NCI-H510A treated with DMSO at 0.1 percent for 48 hours (cell line): ENCODE measurements at regions not wholly inside any gene's neighbourhood (a gene's known extent, or its start where the extent isn't known, plus 50 kb on each side); places are given as distances from the start of the nearest gene placed in this dataset.

ENCODE experiments used
- DNase-seq: peaks from one replicate; lab custom pipeline; 2025; lab: John Stamatoyannopoulos, UW

DNA sequence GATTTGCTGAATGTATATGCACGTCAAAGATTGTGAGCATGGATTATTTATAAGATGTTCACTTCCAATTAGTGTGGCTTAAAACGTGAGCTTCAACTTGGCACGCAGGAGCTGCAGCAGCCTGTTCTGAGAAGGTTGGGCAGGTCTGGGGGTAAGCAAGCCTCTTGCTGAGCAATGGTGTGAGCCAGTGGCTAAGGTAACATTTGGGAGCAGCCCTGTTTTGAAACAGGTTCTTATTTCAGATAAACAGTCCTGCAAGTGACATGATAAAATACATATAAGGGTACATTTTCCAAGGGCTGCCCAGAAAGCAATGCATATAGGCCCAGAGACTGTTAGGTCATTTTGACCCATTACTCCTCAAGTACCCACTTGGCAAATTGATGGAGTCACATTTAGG lies 415.3 kb downstream of the ZNF521 start:
- DNase-seq, result no peak

DNA sequence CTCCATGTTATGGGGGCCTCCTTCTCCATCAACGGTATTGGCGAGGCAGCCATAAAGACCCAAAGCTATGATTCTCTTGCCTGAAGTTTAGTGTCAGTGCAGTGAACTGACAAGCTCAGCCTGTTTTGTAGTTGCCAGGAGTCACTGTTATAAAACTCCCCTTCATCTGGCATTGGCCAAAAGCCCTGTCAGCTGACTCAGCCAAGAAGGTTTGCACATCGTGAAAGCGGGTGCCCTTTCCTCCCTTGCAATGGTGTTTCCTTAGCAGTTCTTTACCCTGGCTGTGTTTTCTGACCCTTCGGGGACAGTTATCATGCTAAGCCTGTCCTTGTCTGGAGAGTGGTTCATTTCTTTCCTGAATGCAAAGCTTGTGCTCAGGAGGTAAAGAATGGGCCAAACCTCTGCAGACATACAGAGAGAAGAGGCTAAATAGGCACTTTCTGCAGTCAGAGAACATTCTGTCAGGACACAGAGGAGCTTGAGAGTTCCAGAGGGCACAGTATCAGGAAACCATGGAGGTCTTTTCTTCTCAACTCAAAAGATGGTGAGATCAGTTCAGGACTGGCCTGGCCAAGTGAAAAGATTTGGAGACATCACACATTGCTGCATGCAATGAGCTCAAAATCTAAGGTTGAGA lies 414.2 kb downstream of the ZNF521 start:
- DNase-seq, result no peak

DNA sequence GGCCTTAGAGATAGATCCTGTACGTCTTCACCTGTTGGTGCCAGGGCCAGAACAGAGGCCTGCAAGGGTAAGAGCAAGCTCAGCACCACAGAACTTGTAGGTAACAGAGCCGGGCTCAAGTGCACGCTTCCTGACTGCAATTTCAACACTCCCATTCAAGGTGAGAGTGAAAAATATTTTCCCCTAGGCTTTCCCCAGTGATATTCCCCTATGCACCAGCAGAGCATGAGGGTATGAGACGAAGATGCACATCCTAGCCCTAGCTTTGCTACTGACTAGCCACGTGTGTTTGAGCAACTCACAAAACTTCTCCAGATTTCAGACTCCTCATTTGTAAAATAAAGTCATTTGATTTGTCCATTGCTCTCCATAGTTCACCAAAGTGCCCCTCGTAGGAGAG lies 411.6 kb downstream of the ZNF521 start:
- no peak for DNase-seq

DNA sequence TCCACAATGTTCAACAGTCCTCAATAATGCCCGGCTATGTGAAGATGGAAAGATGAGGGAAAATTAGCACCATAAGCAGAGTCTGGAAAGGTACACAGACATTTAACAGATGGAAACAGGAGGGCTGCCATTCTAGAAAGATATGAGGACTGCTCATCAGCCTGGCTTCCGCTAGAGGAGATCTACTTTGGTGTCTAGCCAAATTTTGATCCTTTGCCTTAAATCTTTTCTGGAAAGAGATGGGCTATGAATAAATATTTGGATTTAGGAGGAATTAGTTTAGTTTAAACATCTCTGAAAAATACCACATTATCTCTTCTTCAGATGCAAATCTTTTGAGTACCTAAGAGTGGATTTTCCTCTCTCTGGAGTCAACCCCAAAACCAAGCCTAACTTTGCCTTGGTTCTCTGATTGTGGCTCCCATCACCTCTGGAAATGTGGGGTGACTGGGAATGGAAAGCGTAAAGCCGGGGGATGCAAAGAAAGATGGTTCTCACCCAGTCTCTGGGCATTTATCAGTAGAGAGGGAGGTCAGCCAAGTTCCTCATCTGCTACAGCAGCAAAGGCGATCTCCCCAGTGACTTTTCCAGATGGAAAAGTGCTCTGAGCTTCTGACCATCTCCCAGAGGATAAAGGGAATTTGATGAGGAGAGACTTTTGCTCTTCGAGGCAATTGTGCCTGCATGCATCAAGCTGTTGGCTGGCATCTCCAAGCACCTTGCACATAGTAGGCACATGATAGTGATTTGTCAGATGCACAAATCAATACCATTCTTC lies 410.6 kb downstream of the ZNF521 start:
- no peak for DNase-seq

DNA sequence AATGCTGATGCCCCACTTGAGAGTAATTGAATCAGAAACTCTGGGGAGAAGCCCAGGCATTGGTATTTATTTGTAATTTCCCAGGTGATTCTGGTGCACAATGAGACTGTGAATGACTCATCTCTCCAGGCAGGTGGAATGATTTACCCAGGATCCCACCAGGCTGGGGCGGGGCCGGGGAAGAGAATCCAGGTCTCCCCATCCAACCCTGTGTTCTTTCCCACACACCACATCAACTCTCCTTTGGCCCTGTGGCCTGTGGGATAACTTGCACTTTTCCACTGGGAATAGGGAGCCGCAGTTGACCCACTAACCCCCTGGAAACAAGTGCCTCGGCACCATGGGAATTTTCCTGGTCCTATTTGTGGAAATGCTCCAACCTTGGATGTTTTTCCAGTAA lies 409.8 kb downstream of the ZNF521 start:
- no peak for DNase-seq

DNA sequence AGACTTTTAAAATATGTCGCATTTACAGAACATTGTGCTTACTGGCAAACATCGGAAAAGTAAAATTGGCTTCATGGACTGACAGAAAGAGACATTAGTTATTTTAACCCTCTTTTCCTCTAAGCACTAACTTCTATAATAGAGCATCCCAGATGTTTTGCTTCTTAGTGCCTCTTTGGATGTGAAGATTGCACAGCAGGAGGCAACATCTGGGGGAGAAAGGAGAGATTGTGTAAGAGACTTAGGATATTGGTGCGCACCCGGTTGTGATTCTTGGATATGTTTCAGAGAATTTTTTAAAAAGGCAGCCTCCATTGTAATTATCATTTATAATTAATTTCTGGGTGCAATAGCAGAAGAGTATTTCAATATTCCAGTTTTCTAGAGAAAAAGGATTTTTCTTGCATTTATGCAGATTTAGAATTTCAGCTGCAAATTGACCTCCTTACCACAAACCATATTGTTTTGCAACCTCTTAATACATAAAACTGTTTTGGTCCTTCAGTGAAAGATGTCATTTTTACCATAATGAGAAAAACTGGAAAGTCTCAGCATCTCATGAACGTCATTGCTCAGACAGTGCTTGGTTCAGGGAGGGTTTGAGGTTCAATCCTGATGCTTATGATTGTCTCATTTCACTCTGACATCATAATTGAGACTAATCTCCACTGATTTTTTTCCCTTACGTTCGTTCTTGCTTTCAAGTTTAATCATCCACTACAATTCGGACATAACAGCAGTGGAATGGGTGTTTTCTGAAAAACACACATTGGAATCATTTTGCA lies 404.3 kb downstream of the ZNF521 start:
- DNase-seq, result no peak

DNA sequence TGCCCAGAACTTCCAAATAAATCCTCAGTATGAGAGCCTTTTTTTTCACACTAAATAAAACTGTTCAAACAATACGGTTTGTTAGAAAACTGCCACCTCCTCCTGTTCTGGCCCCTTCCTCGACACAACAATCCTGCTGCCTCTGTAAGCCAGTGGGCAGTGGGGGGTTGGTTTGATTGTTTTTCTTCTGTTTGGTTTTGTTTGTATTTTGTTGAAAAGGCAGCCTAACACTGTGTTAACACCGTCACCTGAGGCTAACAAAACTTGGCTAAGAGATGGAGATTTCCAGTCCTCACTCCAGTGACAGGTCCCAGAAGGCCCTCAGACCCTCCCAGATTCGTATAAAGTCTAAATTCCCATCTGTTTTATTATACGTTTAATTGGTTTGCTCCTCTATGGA lies 402.1 kb downstream of the ZNF521 start:
- DNase-seq, result no peak

DNA sequence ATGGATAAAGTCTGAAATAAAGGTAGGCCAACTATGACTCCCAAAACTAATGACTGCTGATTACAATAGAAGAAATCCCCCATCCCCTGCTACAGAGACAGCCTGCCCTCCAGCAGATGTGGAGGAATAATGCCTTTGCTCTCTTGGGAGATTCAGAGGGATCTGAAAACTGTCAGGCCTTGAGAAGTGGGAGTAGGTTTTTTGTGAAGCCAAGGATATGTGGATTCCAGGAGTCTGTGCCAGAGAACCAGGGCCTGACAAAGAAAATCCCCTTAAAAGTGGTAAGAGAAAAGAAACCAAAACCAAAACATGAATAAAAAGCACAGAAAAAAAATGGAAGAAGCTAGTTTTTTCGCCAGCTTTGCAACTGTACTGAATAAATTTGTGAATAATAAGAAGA lies 397.6 kb downstream of the ZNF521 start:
- no peak for DNase-seq

DNA sequence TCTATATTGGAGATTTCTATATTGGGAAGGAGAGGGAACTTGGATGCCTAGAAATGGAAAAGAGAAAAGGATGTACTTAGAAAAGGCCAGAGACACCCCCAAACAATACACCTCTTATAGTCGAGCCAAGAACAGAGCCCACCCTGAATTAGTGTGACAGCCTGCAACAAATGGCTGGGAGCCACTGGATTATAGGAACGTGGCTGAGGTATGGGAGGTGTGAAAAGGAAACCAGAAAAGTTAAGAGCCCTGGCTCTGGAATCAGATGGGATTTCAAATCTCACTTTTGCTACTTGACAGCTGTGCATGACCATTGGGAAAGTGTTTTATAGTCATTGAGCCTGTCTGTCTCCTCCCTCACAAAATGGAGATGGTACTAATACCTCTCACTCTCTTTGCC lies 394.0 kb downstream of the ZNF521 start:
- no peak for DNase-seq

DNA sequence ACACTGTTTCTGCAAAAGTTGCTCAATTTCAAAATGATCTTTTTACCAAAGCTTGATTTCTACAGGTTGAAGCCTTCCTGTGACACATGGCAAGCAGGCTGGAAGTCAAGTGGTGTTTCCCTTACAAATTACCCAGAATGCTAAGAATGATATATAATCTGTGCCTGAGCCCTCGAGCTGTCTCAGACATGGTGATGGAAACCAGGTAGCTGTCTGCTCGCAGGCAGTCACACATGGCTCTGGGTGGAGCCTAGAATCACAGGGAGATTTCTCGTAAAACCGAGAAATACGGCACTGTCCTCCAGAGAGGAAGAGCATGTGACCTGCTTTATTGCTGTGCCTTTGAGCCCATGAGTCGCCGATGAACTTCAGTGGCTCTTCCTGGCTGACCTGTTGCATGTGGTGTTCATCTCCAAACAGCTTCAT lies 392.9 kb downstream of the ZNF521 start:
- no peak for DNase-seq

DNA sequence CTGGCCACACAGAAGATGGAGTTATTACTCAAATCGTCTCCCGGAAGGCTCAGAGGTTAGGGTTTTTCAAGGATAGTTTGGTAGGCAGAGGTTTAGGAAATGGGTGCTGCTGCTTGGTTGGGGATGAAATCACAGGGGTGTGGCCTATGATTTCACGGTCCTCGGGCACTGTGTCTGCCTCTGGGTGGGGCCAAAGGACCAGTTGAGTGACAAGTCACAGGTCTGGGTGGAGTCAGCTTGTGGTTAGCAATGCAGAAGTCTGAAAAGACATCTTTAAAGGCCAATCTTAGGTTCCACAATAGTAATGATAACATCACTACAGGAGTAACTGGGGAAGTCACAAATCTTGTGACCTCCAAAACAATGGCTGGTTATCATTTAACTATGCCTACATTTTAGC lies 387.8 kb downstream of the ZNF521 start:
- no peak for DNase-seq

DNA sequence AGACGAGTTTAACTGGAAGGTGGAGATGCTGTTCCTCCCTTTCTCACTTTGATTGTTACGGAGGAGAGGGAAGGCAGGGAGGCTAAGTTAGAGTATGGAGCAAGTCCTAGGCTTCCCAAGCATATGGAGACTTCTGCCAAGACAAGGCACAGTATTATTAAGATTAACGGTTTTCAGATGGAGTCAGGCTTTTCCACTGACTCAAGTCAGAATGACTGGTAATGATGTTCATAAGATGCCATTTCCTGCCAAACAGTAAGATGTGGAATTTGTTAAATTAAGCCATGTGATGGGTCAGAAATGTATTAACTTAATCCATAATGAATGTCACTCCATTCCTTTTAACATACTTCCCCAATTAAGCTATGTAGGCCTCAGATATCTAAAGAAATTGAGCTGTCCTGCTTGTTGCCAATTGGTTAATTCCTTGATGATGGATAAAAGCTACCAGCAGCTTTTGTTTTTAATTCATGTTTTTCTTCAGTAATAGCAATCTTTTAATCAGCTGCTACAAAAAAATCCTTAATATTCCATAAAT lies 383.7 kb downstream of the ZNF521 start:
- DNase-seq, result no peak

DNA sequence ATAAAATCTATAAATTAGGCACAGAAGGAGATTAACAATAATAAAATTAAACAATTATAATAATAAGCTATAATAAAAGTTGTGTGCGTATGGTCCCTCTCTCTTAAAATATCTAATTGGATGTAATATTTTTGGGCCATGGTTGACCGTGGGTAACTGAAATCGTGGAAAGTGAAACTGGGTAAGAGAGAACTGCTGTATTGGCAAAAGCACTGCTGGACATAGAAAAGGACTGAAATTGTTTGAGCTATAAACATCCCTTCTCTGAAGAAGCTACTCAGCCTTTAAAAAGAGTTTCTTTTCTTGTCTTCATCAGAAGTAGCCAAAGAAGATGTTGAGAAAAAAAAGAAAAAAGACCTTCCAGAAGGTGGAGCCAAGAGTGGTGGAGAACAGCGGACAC lies 379.4 kb downstream of the ZNF521 start:
- no peak for DNase-seq

DNA sequence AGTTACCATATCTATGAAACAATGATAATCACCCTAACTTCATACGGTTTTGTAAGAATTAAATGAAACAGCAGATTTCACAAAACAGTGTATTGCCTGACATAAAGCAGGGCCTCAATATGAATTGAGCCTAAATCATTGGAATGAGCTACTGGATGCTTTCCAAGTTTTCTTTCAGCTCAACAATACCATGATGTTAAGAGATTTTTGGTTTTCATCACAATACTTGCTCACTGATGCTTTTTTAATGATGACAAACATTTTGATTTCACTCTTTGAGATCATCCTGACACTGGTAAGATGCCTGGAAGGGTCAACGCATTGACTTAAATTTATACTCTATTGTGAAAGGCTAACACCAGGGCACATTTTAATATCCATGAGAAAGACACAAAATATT lies 377.5 kb downstream of the ZNF521 start:
- DNase-seq, result no peak

DNA sequence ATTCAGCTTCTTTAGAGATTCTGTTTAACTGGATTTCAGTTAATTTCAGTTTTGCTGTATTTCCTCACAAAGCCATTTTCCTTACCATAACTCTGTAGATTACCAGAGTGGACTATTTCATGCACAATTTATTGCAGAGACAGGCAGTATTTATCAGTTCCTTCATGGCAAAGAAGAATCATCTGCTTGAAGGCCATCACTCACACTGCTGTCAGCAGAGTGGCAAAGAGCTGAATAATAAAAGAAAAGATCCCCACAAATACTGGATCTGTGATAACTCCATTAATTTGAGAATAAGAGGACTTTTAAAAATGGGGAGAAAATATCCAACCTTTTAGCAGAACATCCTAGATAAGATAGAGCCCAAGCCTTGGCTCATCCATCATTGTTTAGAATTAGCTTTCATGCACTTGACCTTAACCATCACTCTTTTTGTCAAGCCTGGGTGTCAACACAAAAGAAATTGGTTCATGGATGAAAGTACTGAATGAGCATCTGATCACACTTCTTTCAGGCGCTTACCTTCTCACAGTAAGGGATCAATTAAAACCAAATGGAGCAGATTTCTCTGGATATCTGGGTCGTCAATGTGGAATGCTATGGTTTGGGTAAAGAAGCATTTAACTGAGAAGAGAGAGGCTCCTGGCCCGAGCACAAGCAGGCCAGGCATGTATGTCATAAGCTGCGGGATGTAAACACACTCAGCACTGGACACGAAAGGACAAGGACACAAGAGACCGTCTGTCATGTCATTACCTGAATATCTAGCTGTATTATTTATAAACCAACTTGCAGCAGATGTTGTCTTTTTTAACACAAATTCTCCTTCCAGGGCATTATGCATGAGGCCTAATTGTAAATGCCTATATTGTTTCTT lies 376.2 kb downstream of the ZNF521 start:
- no peak for DNase-seq

DNA sequence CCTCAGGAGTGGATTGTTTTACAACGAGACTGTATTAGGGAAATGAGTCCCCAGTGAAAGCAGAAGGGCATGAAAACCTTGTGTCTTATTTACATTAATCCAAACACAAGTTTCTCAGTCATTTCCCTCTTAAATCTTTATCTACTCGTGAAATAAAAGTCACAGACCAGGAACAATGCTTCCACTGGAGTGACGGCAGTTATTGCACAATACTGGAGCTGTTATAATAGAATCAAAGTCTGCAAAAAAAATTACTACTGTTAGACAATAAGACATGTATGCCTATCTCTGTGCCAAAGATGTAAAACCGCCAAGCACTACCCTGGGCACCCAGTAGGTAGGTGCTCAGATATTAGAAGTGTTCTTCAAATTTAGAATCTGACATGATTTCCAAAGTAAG lies 375.5 kb downstream of the ZNF521 start:
- no peak for DNase-seq

DNA sequence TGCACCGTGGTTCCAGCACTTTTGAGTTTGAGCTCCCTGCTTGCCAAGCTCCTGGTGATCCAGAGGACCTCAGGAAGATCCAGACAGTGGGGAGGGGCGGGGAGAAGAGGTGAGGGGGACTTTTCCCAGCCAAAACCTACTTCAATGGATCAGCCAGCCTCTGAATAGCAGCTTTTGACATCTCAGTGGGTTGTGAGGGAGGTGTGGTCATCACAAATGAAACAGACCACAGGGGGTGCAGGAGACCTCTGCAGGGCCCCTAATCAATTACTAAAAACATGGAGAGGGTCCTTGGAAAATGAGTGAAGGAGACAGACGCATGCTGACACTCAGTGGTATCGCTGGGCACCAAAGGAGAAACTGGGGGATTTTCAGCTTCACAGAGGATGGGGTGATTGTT lies 372.7 kb downstream of the ZNF521 start:
- DNase-seq, result no peak

DNA sequence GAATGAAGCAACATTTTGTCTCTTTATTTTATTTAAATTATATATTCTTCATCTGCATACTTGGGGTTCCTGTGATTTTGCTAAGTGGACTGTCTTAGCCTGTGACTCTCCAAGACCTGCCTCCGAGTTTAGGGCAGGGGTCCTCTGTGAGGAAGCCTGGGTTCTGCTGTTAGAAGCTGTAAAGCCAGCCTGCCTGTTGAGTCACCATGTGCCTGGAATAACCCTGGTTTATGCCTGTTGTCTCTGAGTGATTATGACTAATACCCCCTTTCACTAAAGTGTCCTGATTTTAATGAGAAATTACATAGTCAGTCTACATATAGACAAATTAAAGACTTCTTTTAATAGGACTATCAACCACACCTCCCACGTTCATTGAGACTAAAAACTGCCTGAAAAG lies 369.1 kb downstream of the ZNF521 start:
- no peak for DNase-seq

DNA sequence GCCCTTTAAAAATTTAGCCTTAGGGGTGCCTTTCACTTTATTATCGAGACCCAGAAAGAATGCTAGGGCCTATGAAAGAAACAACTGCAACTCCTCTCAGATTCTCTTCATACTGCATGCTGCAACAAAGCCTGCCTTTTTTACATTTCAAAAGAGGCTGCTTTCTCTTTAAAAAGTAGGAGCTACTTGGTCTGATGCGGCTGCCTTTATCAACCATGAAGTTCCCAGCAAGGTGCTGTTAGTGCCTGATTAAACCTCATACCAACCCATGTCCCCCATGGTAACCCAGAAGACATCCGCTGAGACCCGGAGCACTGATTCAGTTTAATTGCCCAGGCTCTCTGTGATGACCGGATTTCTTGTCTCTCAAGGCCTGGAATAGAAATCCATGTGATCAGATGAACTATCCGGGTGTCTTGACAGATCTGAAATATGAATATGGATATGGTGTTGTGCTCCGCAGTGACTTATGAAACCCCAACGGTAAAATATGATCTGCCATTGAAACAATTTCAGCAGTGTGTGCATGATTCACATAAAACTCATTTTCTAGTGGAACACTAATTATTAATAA lies 368.3 kb downstream of the ZNF521 start:
- no peak for DNase-seq

DNA sequence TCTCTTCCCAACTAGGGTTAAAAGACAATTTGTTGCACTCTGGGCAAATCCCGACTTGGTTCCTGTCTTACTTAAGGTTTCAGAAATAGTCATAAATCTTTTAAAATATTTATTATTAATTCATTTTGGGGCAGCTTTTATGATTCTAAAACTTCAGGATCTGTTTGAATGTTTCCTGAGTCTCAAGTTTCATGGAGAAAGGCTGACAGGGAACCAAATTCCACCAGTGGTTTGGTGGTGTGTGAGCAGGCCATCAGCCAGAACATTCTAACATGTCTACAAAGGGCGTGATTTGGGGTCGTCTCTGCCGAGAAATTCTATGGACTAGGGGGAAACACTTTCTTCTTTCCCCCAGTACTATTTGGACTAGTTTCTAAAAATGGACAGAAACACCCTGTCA lies 366.4 kb downstream of the ZNF521 start:
- DNase-seq, result no peak

DNA sequence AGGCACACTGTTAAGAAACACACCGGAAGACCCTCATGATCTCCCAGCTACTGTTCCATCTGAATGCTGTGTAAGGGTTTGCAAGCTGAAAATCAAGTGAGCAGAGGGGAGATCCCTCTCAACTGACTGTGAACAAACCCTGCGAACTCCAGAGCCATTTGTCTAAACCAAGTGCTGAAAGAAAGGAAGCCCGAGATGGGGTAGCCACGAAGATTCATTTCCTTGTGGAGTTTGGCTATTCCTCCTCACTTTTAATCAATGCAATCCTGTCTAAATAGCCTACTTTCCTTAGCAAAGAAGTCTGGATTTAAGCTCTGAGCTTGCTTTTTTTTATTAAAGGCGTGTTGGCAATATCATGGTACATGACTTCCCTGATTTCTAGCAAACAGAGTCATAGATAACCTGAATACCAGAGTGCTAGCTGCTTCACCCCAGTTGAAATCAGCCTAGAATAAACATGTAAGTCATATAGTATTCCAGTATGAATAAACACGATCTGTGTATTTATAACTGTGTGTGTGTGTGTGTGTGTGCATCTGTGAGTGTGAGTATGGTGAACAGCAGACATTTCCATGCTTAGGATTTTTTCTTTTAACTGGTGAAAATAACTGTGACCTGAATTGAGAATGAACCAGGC lies 365.2 kb downstream of the ZNF521 start:
- DNase-seq, result no peak
